MG63 (cell line): ENCODE measurements at regions not wholly inside any gene's neighbourhood (a gene's known extent, or its start where the extent isn't known, plus 50 kb on each side); places are given as distances from the start of the nearest gene placed in this dataset.

Experiments
- DNase-seq: peaks from one replicate; pipeline ENCODE4 v3.0.0-alpha.2; 2020
- H3K27me3 ChIP-seq: fragments of 250-450 bp; sonication (Bioruptor Pico); 2 replicates; pipeline ENCODE4 v1.5.1; 2020; ENCODE audit warnings: mild to moderate bottlenecking, moderate library complexity
- H3K36me3 ChIP-seq: fragments of 250-450 bp; sonication (Bioruptor Pico); 2 replicates; pipeline ENCODE4 v1.5.1; 2020; ENCODE audit warnings: mild to moderate bottlenecking, moderate library complexity
- H3K4me3 ChIP-seq: fragments of 250-450 bp; sonication (Bioruptor Pico); 2 replicates; pipeline ENCODE4 v1.5.1; 2020; ENCODE audit warnings: mild to moderate bottlenecking, moderate library complexity
- H3K9me3 ChIP-seq: fragments of 250-450 bp; sonication (Bioruptor Pico); 2 replicates; pipeline ENCODE4 v1.5.1; 2020; ENCODE audit warnings: mild to moderate bottlenecking, moderate library complexity

DNA sequence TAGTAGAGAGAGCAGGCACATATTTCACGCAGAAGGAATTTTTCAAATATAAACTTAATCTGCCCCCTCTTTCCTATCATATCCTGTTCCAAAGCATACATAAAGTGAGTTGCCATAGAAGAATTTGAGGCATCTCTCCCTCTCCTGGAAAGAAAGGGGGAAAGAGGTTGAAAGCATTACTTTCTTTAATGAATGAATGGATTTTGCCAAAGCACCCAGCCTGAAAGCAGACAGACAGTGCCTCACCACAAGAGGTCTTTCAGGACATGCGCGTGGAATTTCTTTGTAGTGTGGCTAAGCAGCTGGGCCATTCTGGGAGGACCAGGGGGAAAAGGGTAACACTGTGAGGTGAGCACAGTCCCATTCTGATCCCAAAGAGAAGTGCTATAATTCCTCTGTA, 651.4 kb downstream of the IQCM start:
- peak; percentile 19 for DNase-seq
- Histone ChIP-seq H3K36me3 (no peaks in the 10 kb centered on the region), H3K9me3 (no peaks in the 10 kb centered on the region), H3K27me3 (no peaks in the 10 kb centered on the region), H3K4me3 (no peak overlapping the region)

GRCh38 chr4:149161247-149161646, 654.4 kb downstream of the IQCM start:
- no peak overlapping the region for H3K4me3 ChIP-seq
- DNase-seq, result no peak
- H3K27me3 ChIP-seq, result no peaks in the 10 kb centered on the region
- no peaks in the 10 kb centered on the region for H3K9me3 ChIP-seq
- no peaks in the 10 kb centered on the region for H3K36me3 ChIP-seq

DNA sequence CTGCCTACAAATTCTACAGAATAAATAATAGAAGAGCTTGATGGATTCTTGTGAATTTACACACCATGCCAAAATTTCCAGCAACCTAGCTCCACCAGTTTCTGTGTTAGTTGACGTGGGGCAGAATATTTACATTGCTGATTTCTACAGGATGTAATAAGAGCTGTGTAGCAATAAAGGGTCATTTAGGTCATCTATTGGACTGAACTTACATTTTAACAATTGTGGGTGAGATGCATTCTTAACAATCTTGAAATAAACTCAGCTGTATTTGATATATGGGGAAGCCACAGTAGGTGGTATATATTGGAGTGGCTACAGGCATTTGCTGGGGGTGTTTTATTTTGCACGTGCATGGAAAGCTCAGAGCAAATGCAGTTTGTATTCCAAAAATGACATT, 655.3 kb downstream of the IQCM start:
- Histone ChIP-seq H3K27me3 (no peaks in the 10 kb centered on the region), H3K9me3 (no peaks in the 10 kb centered on the region), H3K36me3 (no peaks in the 10 kb centered on the region), H3K4me3 (no peak overlapping the region)
- DNase-seq, result no peak

DNA sequence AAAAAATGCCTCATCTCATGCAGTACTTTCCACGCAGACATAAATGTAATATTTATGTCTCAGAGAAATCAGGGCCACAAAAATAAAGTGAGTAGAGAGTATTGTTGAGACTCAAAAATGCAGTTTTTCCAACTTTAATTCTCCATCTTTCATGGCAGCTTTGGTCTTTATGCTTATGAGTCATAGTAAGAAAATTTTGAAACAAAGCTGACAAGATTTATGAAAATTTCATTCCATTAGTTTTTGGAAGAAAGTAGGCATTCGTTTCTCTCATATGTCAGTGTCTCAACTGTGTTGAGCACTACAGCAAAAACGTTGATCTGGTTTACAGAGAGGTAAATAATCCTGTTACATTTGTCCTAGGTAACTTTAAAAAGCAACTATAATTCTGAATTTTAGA, 656.8 kb downstream of the IQCM start:
- Histone ChIP-seq H3K4me3 (no peak overlapping the region), H3K36me3 (no peaks in the 10 kb centered on the region), H3K9me3 (no peaks in the 10 kb centered on the region), H3K27me3 (no peaks in the 10 kb centered on the region)
- DNase-seq, result no peak

DNA sequence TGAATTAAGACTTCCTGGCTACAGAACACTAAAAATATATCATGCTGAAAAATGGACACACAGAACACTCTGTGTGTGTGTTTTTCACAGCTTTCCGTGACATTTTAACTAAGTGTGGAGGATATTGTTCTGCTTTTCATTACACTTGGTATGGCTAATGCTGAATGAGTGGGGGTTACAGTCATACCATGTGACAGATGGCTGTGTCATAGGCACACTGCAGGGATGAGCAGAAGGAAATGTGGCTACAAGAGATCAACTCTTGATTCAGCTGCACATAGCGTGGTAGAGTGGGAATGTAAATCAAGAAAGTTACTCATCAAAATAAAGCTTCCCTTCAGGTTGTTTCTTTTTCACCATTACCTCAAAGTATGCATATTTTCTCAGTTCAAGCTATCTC, 669.8 kb downstream of the IQCM start:
- Histone ChIP-seq H3K27me3 (no peaks in the 10 kb centered on the region), H3K36me3 (no peaks in the 10 kb centered on the region), H3K9me3 (no peaks in the 10 kb centered on the region), H3K4me3 (no peak overlapping the region)
- DNase-seq, result no peak

DNA sequence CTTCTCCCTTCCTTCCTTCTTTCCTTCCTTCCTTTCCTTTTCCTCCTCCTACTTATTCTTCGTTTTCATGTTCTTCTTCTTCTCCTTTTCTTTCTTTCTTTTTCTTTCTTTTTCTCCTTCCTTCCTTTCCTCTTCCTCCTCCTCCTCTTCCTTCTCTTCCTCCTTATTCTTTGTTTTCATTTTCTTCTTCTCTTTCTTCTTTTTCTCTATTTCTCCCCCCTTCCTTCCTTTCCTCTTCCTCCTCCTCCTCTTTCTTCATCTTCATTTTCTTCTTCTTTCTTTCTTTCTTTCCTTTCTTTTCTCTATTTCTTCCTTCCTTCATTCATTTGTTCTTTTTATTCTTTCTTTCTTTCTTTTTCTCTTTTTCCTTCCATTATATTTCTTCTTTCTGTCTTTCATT, 671.6 kb downstream of the IQCM start:
- no peaks in the 10 kb centered on the region for H3K27me3 ChIP-seq
- no peak overlapping the region for H3K4me3 ChIP-seq
- no peak for DNase-seq
- H3K9me3 ChIP-seq, result no peaks in the 10 kb centered on the region
- H3K36me3 ChIP-seq, result no peaks in the 10 kb centered on the region

DNA sequence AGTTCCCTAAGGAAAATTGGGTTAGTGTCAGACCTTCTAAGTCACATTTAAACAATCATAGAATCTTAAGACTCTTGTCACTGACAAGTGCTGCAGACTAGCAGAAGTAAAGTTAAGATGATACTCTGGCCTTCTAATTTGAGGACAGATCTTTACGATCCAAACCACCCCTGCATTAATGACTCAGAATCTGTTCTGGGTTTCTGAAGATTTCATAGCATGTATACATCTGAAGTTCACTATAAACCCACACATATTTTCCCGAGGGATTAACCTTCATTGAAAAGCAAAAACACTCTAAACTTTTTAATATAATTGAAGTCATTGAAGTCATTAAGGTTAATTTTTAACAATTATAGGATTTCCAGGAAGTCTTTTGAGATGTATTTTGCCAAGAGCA, 674.3 kb downstream of the IQCM start:
- no peaks in the 10 kb centered on the region for H3K9me3 ChIP-seq
- DNase-seq, result no peak
- H3K27me3 ChIP-seq, result no peaks in the 10 kb centered on the region
- H3K36me3 ChIP-seq, result no peaks in the 10 kb centered on the region
- no peak overlapping the region for H3K4me3 ChIP-seq

- Histone ChIP-seq H3K36me3 (no peaks in the 10 kb centered on the region), H3K4me3 (no peak overlapping the region), H3K27me3 (no peaks in the 10 kb centered on the region), H3K9me3 (no peaks in the 10 kb centered on the region)
- no peak for DNase-seq
Observed at GRCh38 chr4:149140841-149141240, 674.8 kb downstream of the IQCM start.

- H3K27me3 ChIP-seq, result no peaks in the 10 kb centered on the region
- H3K4me3 ChIP-seq, result no peak overlapping the region
- no peaks in the 10 kb centered on the region for H3K9me3 ChIP-seq
- H3K36me3 ChIP-seq, result no peaks in the 10 kb centered on the region
- DNase-seq, result no peak
Observed at GRCh38 chr4:149136951-149137620, 678.6 kb downstream of the IQCM start.

DNA sequence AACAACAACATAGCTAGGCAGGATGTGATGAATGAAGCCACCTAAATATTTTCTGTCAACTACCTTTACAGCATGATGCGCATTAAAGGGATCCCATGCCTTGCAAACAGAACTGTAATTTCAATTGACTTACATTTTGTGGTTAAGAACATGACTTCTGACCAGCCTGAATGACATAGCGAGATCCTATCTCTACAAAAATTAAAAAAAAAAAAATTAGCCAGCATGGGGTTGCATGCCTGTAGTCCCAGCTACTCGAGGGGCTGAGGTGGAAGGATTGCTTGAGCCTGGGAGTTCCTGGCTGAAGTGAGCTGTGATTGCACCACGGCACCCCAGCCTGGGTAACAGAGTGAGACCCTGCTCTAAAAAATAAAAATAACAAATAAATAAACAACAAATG, 680.6 kb downstream of the IQCM start:
- H3K4me3 ChIP-seq, result no peak overlapping the region
- no peaks in the 10 kb centered on the region for H3K36me3 ChIP-seq
- DNase-seq, result no peak
- H3K9me3 ChIP-seq, result no peaks in the 10 kb centered on the region
- no peaks in the 10 kb centered on the region for H3K27me3 ChIP-seq

DNA sequence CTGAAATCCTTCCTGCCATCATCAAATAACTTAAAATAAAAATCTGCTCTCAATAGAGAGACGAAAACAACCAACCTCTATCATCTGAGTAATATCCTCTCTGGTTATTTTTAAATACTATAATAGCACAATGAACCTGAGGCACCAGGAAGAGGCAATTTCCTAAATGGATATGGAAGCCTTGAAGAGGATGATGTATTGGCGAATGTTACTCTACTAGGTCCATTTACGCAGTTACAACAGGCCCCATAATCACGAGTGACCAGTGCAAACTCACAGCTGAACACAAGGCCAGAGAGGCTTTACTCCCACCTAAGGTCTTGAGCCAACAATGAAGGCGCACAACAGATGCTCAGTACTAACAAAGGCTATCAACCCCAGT, 678.8 kb upstream of the NR3C2 start:
- Histone ChIP-seq H3K4me3 (no peak overlapping the region), H3K27me3 (no peaks in the 10 kb centered on the region), H3K36me3 (no peaks in the 10 kb centered on the region), H3K9me3 (no peaks in the 10 kb centered on the region)
- DNase-seq, result no peak

DNA sequence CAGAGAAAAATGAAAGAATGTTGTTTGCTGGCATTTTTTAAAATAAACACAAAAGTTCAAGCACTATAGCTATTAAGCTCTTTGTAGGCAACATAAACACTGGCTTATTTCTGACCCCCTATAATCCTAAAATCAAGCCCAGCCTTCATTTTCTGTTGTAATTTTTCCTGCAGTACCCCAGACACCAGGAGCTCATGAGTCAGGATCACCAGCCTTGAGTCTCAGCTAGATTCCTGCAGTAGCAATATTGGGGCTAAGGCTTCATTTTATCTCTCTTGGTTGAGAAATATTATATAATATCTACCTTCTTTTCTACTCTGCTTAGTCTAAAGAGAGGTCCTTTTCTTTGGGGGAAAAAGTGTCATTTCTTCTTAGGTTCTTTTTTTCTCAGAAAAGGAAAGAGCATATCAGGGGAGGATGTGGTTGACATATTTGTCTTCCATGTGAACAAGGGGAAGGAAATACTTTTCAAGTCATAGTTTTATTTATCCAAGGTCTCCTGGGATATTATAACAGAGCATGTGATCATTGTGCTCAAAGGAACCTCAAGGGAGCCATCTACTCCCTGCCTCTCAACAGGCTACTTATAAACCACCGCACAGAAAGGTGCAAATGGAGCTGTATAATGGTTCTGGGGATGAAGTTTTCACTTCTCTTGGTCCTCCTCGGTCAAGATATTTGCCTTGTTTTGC, 678.3 kb upstream of the NR3C2 start:
- DNase-seq, result no peak
- no peak overlapping the region for H3K4me3 ChIP-seq
- H3K27me3 ChIP-seq, result no peaks in the 10 kb centered on the region
- no peaks in the 10 kb centered on the region for H3K36me3 ChIP-seq
- H3K9me3 ChIP-seq, result no peaks in the 10 kb centered on the region

- no peaks in the 10 kb centered on the region for H3K9me3 ChIP-seq
- H3K27me3 ChIP-seq, result no peaks in the 10 kb centered on the region
- DNase-seq, result no peak
- H3K4me3 ChIP-seq, result no peak overlapping the region
- no peaks in the 10 kb centered on the region for H3K36me3 ChIP-seq
Observed at GRCh38 chr4:149116806-149117205, 674.6 kb upstream of the NR3C2 start.

DNA sequence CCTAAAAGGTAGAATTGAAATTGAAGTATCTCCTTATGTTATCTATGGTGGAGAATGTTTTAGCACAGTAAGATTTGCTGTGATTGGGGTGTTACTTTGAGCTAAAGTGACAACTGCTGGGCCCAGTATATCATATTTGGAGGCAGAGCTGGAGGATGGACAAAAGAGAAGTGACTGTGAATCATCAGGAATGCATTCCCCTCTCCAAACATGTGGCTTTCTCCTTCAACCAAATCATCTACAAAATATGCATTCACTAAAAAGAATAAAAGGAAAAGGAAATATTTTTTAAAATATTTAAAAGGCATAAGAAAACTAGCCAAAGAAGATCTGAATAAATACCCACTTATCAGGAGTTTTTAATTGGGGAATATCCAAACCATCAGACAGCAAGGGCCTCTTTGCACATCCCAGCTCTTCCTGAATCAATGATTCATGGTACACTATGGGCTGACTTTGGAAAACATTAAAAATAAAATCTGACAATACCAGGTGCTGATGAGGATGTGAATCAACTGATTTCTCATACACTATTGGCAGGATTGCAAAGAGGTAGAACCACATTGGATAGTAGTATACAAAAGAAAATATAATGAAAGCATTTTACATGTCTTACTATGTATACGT, 671.7 kb upstream of the NR3C2 start:
- peak; percentile 9 for DNase-seq
- Histone ChIP-seq H3K9me3 (no peaks in the 10 kb centered on the region), H3K36me3 (no peaks in the 10 kb centered on the region), H3K27me3 (no peaks in the 10 kb centered on the region), H3K4me3 (no peak overlapping the region)

GRCh38 chr4:149112109-149112508, 669.9 kb upstream of the NR3C2 start:
- DNase-seq, result no peak
- H3K9me3 ChIP-seq, result no peaks in the 10 kb centered on the region
- no peaks in the 10 kb centered on the region for H3K36me3 ChIP-seq
- H3K27me3 ChIP-seq, result no peaks in the 10 kb centered on the region
- H3K4me3 ChIP-seq, result no peak overlapping the region

- H3K27me3 ChIP-seq, result no peaks in the 10 kb centered on the region
- no peak overlapping the region for H3K4me3 ChIP-seq
- no peak for DNase-seq
Observed at GRCh38 chr4:149110481-149110880, 668.3 kb upstream of the NR3C2 start.

GRCh38 chr4:149108626-149109025, 666.4 kb upstream of the NR3C2 start:
- no peaks in the 10 kb centered on the region for H3K36me3 ChIP-seq
- no peaks in the 10 kb centered on the region for H3K27me3 ChIP-seq
- no peak for DNase-seq
- no peak overlapping the region for H3K4me3 ChIP-seq
- no peaks in the 10 kb centered on the region for H3K9me3 ChIP-seq

More at GRCh38 chr4:149110481-149110880, 668.3 kb upstream of the NR3C2 start:
- Histone ChIP-seq H3K36me3 (no peaks in the 10 kb centered on the region), H3K9me3 (no peaks in the 10 kb centered on the region)

GRCh38 chr4:149102765-149103164, 660.6 kb upstream of the NR3C2 start:
- no peak for DNase-seq

More at GRCh38 chr4:149102765-149103164, 660.6 kb upstream of the NR3C2 start:
- Histone ChIP-seq H3K36me3 (no peaks in the 10 kb centered on the region), H3K4me3 (no peak overlapping the region), H3K9me3 (no peaks in the 10 kb centered on the region), H3K27me3 (no peaks in the 10 kb centered on the region)
